Fibroblast of villous mesenchyme (primary cell): ENCODE measurements at regions not wholly inside any gene's neighbourhood (a gene's known extent, or its start where the extent isn't known, plus 50 kb on each side); places are given as distances from the start of the nearest gene placed in this dataset.

Source experiments
- DNase-seq: peaks from one replicate; pipeline ENCODE4 v3.0.0-alpha.2; 2010; ENCODE audit warnings: low read depth
- H3K4me3 ChIP-seq: 2 replicates; pipeline ENCODE4 v1.5.1; 2011; ENCODE audit warnings: low read depth, mild to moderate bottlenecking, low read length
- CTCF ChIP-seq: IDR thresholded peaks from 2 replicates; pipeline ENCODE4 v1.5.1; 2012; ENCODE audit warnings: low read depth, mild to moderate bottlenecking, low read length; ENCODE audit not compliant: insufficient read depth

DNA sequence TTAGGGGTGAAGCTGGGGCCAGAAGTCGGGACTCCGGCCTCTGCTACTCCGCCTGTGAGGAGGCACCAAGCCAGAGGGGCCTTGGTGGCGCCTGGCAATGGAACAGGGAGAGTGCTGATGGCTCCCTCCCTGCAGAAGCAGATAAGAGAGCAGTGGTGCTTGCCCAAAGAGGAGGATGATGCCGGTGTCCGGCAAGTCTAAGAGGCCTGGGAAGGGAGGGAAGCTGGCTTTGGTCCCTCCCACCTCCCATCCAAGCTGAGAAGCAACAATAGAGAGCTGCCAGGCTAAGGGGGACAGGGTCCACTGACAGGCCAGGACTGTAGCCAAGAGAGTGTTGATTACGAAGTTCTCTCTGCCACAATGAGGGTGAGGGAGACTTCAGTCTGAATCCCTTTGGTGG is 479.5 kb downstream of the TNS1 start:
- no peak for TF ChIP-seq CTCF
- H3K4me3 ChIP-seq = no peak overlapping the region
- DNase-seq = no peak

DNA sequence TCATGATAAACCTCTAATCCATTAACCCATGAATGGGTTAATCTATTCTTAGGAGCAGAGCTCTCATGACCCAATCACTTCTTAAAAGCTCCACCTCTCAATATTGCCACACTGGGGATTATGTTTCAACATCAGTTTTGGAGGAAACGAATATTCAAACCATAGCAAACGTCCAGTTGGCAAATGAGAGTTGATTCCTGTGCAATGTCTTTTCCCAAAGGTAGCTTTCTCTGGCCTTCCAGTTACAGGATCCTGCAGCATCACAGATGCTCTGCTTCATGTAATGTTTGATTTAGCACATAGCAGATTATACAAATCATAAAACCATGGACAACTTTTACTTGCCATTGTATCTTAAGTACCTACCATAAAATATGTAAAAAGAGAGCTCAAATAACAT is 481.0 kb downstream of the TNS1 start:
- no peak for TF ChIP-seq CTCF
- peak; percentile 32 for DNase-seq
- H3K4me3 ChIP-seq = no peak overlapping the region

DNA sequence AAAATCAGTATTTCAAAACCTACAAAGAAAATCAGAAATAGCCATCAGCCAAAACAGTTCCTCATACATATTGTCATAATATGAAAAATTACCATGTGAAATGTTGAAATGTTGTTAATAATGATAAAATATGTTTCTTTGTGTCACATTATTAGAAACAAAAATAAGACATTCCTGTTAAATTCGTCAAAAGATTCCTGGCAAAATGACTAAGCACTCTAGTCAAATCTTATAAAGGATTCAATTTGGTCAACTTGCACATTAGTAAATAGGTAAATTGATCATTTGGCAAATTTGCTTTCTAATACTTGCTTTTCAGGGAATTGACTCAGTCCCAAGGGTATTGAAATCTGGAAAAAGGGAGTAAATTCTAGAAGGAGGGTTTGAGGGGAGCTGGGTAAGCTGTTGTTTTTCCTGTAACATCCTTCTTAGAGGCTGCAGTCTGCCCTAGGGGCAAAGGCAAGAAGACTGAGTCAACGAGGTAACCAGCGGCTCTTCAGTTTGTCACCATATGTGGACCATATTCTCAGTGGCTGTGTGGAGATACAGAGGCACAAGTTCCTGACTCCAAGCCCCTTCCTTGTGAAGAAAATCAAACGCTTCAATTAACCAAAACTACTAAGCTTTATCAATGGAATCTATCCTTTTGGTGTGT is 482.3 kb downstream of the TNS1 start:
- no peak for DNase-seq
- TF ChIP-seq CTCF = no peak
- no peak overlapping the region for H3K4me3 ChIP-seq

DNA sequence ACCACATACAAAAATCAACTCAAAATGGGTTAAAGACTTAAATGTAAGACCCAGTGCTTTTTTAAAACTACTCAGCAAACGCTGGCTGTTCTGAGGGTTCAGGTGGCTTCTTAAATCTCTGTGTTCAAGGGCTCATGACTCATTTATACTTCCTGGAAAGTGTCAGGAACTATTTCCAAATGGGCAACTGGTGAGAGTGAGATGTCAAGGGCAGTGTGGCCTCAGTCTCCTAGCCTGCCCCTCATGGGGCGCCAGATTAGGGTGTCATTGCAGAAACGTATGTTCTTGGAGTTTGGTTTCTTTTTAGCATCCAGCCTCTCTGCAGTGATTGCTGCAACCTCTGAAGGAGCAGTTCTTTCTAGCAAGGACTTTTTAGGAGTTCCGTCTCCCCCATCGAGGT is 485.4 kb downstream of the TNS1 start:
- TF ChIP-seq CTCF = no peak
- peak; percentile 24 for DNase-seq
- H3K4me3 ChIP-seq = no peak overlapping the region

- no peak for TF ChIP-seq CTCF
- H3K4me3 ChIP-seq = no peak overlapping the region
- no peak for DNase-seq
Observed at GRCh38 chr2:217515615-217516309, 487.0 kb downstream of the TNS1 start.

- H3K4me3 ChIP-seq = no peak overlapping the region
- no peak for TF ChIP-seq CTCF
- no peak for DNase-seq
Observed at GRCh38 chr2:217513258-217513657, 489.5 kb downstream of the TNS1 start.

DNA sequence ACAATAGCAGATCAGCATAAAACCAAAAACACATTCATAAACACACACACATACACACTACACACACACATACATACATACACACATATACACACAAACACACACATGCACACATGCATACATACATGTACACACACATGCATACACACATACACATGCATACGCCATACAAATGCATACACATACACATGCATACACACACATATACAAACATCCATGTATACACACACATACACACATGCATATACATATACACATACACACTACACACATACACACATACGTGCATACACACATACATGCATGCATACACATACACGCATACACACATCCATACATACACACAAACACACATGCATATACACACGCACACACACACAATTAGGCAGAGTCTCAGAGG is 490.1 kb downstream of the TNS1 start:
- no peak overlapping the region for H3K4me3 ChIP-seq
- DNase-seq = no peak
- TF ChIP-seq CTCF = no peak
